CD4-positive, alpha-beta memory T cell (primary cell): ENCODE measurements at regions not wholly inside any gene's neighbourhood (a gene's known extent, or its start where the extent isn't known, plus 50 kb on each side); places are given as distances from the start of the nearest gene placed in this dataset.

Experiments used
- CTCF ChIA-PET: fragments of 350-600 bp; sonication (Branson Sonifier 250); formaldehyde crosslinking; loops from one replicate; lab custom pipeline; 2021; ENCODE audit warnings: inconsistent platforms; ENCODE audit not compliant: partially characterized antibody; lab: Charles Lee
- POLR2A ChIA-PET: fragments of 350-600 bp; sonication (Branson Sonifier 250); formaldehyde crosslinking; loops from one replicate; lab custom pipeline; 2021; ENCODE audit not compliant: partially characterized antibody; lab: Charles Lee
- DNase-seq, 5 donors: peaks; one replicate each; pipeline versions ENCODE4 v3.0.0 to v3.0.0-alpha.2; 2020 to 2022; ENCODE audit warnings: mixed read lengths in 1 of 5
- H3K27ac ChIP-seq: one replicate; pipeline ENCODE4 v1.7.0; 2013; ENCODE audit warnings: low read depth, low read length
- H3K27me3 ChIP-seq: 2 replicates; pipeline ENCODE4 v1.7.0; 2013; ENCODE audit warnings: mild to moderate bottlenecking, low read length, moderate library complexity; ENCODE audit not compliant: insufficient read depth
- H3K36me3 ChIP-seq: 2 replicates; pipeline ENCODE4 v1.7.0; 2013; ENCODE audit warnings: mild to moderate bottlenecking, low read length, moderate library complexity; ENCODE audit not compliant: insufficient read depth
- H3K4me1 ChIP-seq: 2 replicates; pipeline ENCODE4 v1.7.0; 2013; ENCODE audit warnings: mild to moderate bottlenecking, low read length, moderate library complexity; ENCODE audit not compliant: insufficient read depth
- H3K4me3 ChIP-seq, 2 donors: one replicate each; pipeline ENCODE4 v1.7.0; 2013; ENCODE audit warnings: low read length in 2 of 2, mild to moderate bottlenecking in 1 of 2
- H3K9me3 ChIP-seq, 2 donors: one replicate each; pipeline ENCODE4 v1.7.0; 2013; ENCODE audit warnings: low read length in 2 of 2, control low read depth in 1 of 2; ENCODE audit not compliant: control insufficient read depth in 1 of 2
- H3K27ac Mint-ChIP-seq, 7 donors: one replicate each; pipeline ENCODE4 v1.8.0; 2020 to 2021; ENCODE audit warnings: mixed read lengths in 7 of 7, mild to moderate bottlenecking in 6 of 7, inconsistent platforms in 3 of 7, moderate library complexity in 3 of 7
- H3K27me3 Mint-ChIP-seq, 2 donors: one replicate each; pipeline ENCODE4 v1.8.0; 2020 to 2021; ENCODE audit warnings: mixed read lengths in 2 of 2
- H3K36me3 Mint-ChIP-seq, 2 donors: one replicate each; pipeline ENCODE4 v1.8.0; 2020 to 2021; ENCODE audit warnings: mixed read lengths in 2 of 2, inconsistent platforms in 1 of 2, mild to moderate bottlenecking in 1 of 2
- H3K4me1 Mint-ChIP-seq, 4 donors: one replicate each; pipeline ENCODE4 v1.8.0; 2020 to 2021; ENCODE audit warnings: mixed read lengths in 4 of 4, mild to moderate bottlenecking in 1 of 4
- H3K4me3 Mint-ChIP-seq, 8 donors: one replicate each; pipeline ENCODE4 v1.8.0; 2020 to 2021; ENCODE audit warnings: mixed read lengths in 8 of 8, mild to moderate bottlenecking in 7 of 8, moderate library complexity in 6 of 8, inconsistent platforms in 3 of 8
- H3K9me3 Mint-ChIP-seq, 8 donors: one replicate each; pipeline ENCODE4 v1.8.0; 2020 to 2021; ENCODE audit warnings: mixed read lengths in 8 of 8, mild to moderate bottlenecking in 5 of 8, inconsistent platforms in 3 of 8, moderate library complexity in 1 of 8
- intact Hi-C: fragments of 100-400 bp; cut with micrococcal nuclease; formaldehyde crosslinking; loops from one replicate; pipeline ENCODE4 v1.15.1; 2023

DNA sequence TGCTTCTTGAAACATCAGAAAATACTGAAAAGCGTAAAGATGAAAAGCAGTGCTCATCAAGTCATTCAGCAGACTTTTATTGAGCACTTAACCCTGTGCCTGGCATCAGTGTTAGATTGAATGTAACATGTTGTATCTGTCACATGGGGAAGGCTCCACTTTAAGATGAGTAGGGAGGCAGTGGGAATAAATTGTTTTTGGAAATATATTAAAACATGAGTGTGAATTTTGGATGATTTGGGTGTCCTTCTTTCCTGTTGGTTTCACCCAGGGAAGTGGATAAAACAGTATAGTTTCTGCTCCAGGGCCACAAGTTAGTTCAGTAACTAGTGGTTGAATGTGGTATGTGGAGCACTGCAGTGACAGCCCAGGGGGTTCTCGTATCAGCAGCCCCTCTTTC, 301.4 kb upstream of the TPM1 start:
- H3K36me3 Mint-ChIP-seq, result no peaks in the 10 kb centered on the region
- Histone ChIP-seq H3K27me3 (no peaks in the 10 kb centered on the region), H3K9me3 (no peaks in the 10 kb centered on the region), H3K4me1 (peaks cover 4% of the 10 kb centered on the region), H3K36me3 (no peaks in the 10 kb centered on the region), H3K4me3 (no peak overlapping the region), H3K27ac (no peak overlapping the region)
- peaks cover 0 to 2% (median 0%) of the 10 kb centered on the region in 8 donors for H3K9me3 Mint-ChIP-seq
- intact Hi-C loops, result no loop called here
- H3K27me3 Mint-ChIP-seq, result peaks cover 3 to 6% of the 10 kb centered on the region in 2 donors
- H3K4me1 Mint-ChIP-seq, result peaks cover 0 to 13% (median 5%) of the 10 kb centered on the region in 4 donors
- POLR2A ChIA-PET, result no interaction called here
- DNase-seq, result no peak
- CTCF ChIA-PET, result interaction anchor here (0.9 to 1.8 kb wide), 4 partner anchors 11 to 20 kb away, joined by 4 to 9 read pairs (median 6); no protein-coding TSS in a partner anchor
- no peak overlapping the region for H3K4me3 Mint-ChIP-seq
- H3K27ac Mint-ChIP-seq, result no peak overlapping the region

DNA sequence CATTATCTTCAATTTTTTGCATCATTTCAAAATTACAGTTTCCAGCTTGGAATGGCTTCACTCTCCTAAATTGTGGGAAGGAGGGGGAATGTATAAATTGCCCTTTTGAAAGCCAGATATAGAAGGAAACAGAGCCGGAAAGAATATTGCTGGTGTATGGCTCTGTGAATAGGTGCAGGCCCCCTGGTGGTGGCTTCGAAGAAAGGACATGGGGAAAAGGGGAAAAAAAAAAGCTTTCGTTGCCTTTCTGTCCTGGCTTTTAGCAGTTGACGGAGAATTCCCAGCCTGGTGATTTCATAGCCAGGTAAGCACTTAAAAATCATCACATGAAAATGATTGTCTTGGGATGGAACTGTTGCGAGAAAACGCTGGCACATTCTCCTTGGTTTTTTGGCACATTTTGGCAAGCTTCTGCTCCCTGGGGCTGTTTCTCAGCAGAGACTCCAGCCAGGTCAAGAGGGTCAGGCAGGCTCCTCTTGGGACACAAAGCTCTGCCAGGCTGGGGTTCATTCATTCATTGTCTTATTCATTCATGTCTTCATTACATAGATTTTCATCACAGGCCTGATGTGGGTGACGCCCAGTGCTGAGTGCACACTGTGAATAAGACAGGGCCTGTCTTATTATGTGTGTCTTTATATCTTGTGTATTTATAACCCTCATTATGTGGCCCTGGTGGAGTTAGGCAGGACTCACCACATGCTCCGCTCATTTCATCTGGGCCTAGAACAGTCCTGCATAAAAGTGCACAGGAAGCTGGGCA, 300.0 kb upstream of the TPM1 start:
- ChIA-PET POLR2A (no interaction called here), CTCF (interaction anchor here (0.9 to 2.0 kb wide), 11 partner anchors 9 to 51 kb away, joined by 3 to 16 read pairs (median 4); no protein-coding TSS in a partner anchor)
- no peaks in the 10 kb centered on the region for H3K27me3 ChIP-seq
- H3K4me3 ChIP-seq, result no peak overlapping the region
- peaks cover 0 to 6% of the 10 kb centered on the region in 2 donors for H3K27me3 Mint-ChIP-seq
- peaks cover 0 to 13% (median 5%) of the 10 kb centered on the region in 4 donors for H3K4me1 Mint-ChIP-seq
- no peaks in the 10 kb centered on the region for H3K36me3 Mint-ChIP-seq
- peaks cover 4% of the 10 kb centered on the region for H3K4me1 ChIP-seq
- H3K4me3 Mint-ChIP-seq, result peak overlapping the region in 2 of 8 donors; percentile 3 to 30
- H3K27ac Mint-ChIP-seq, result no peak overlapping the region
- intact Hi-C loops, result no loop called here
- DNase-seq, result peak in 3 of 5 donors; percentile 14 to 24 (median 23)
- no peaks in the 10 kb centered on the region for H3K9me3 ChIP-seq
- H3K27ac ChIP-seq, result no peak overlapping the region
- H3K36me3 ChIP-seq, result no peaks in the 10 kb centered on the region
- H3K9me3 Mint-ChIP-seq, result peaks cover 0 to 1% (median 0%) of the 10 kb centered on the region in 8 donors

DNA sequence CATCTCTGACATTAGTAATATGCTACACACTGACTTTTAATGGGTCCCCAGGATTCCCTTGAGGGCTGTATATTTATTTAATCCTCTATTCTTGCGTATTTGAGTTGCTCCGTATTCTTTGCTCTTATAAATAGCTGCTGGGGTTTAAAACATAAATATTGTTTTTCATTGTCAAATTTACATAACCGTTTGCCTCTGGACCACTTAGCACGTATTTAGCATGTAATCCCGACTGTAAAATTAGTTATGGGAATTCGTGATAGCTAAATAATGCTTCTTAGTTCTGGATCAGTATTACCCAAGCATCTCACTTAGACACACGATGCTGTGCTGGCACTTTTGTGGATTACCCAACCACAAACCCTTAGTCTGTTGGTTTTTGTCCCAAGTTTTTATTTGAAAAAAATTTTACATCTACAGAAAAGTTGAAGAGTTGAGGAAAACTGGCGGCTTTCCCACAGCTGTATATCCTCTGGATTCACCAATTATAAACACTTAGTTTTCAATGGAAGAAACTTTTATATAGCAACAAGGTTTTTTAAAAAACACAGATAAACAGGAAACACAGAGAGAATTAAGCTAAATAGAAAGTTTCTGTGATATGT, 296.8 kb upstream of the TPM1 start:
- POLR2A ChIA-PET, result no interaction called here
- CTCF ChIA-PET, result interaction anchor here (0.8 kb wide), 1 partner anchor 10 kb away, joined by 5 read pairs; no protein-coding TSS in a partner anchor

DNA sequence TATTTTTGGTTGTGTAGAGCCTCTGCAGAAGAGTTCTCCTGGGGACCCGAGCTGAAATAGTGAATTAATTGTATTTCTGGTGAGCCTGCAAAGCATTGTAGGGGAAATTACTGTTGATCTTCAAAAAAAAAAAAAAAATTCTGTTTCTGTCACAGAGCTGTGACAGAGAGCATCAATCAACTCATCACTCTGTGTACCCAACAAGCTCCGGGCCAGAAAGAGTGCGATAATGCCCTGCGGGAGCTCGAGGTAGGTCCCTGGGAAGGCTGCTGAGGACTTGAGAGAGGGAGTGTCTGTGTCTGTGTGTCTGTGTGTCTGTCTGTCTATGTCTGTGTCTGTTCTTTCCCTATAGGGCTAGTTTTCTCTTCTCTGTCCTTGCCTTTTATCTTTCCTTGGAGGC, 294.4 kb upstream of the TPM1 start:
- H3K27ac ChIP-seq, result no peak overlapping the region
- no peak overlapping the region for H3K4me3 Mint-ChIP-seq
- no peak overlapping the region for H3K4me3 ChIP-seq
- H3K27me3 ChIP-seq, result no peaks in the 10 kb centered on the region
- CTCF ChIA-PET, result interaction anchor here (1.2 to 1.5 kb wide), 2 partner anchors 9 kb away, joined by 3 to 5 read pairs; no protein-coding TSS in a partner anchor
- no peak for DNase-seq
- intact Hi-C loops, result no loop called here
- no peaks in the 10 kb centered on the region for H3K36me3 Mint-ChIP-seq
- H3K36me3 ChIP-seq, result no peaks in the 10 kb centered on the region
- H3K9me3 ChIP-seq, result no peaks in the 10 kb centered on the region
- no peak overlapping the region for H3K27ac Mint-ChIP-seq
- POLR2A ChIA-PET, result interaction anchor here (0.5 kb wide), 1 partner anchor 1817 kb away, joined by 3 read pairs; no protein-coding TSS in a partner anchor
- H3K9me3 Mint-ChIP-seq, result no peaks in the 10 kb centered on the region
- peaks cover 6 to 8% of the 10 kb centered on the region in 2 donors for H3K27me3 Mint-ChIP-seq
- H3K4me1 Mint-ChIP-seq, result no peaks in the 10 kb centered on the region
- H3K4me1 ChIP-seq, result no peaks in the 10 kb centered on the region

More for the DNA sequence above, 296.8 kb upstream of the TPM1 start:
- DNase-seq, result no peak
- H3K27ac Mint-ChIP-seq, result no peak overlapping the region
- H3K4me1 Mint-ChIP-seq, result peaks cover 0 to 13% (median 5%) of the 10 kb centered on the region in 4 donors
- no peak overlapping the region for H3K4me3 ChIP-seq
- no peaks in the 10 kb centered on the region for H3K36me3 ChIP-seq
- H3K27me3 ChIP-seq, result no peaks in the 10 kb centered on the region
- H3K4me1 ChIP-seq, result peaks cover 4% of the 10 kb centered on the region
- no peaks in the 10 kb centered on the region for H3K9me3 ChIP-seq
- intact Hi-C loops, result no loop called here
- H3K36me3 Mint-ChIP-seq, result no peaks in the 10 kb centered on the region
- no peak overlapping the region for H3K27ac ChIP-seq
- peaks cover 0 to 7% of the 10 kb centered on the region in 2 donors for H3K27me3 Mint-ChIP-seq
- peaks cover 0 to 1% (median 0%) of the 10 kb centered on the region in 8 donors for H3K9me3 Mint-ChIP-seq
- no peak overlapping the region for H3K4me3 Mint-ChIP-seq

DNA sequence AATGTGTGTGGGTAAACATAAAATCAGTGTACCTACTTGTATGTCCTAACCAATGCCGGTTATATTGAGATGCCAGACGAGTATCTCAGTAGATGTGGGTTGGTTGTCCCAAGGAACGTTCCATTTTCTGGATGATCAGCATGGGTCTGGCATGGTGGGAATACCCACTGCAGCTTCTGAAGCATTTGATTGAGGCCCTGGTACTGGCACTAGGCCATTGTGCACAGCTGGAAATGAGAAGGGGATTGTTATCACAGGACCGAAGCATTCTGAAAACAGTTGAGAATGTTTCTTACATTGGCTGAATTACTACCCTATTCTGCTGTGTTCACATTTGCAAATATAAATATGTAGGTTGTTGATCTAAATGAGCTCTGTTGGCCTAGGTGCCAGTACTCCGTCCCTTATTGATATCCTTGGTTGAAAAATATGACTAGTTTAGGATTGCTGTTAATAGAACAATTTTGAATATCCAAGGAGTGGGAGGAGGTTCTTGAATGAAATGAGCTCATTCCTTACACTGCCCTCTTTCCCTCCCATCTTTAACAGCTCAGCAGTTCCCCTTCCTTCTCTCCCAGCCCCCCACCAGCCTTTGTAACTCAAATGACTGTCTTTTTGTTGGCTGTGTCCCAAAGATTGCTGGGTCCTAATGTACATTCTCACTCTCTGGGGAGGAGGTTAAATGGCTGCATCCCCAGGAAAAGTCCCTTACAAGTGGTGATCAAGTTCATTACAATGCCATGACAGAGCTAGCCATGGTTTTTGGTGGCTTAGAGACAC, 293.3 kb upstream of the TPM1 start:
- Mint-ChIP-seq H3K27me3 (peaks cover 4 to 6% of the 10 kb centered on the region in 2 donors), H3K27ac (no peak overlapping the region), H3K4me3 (no peak overlapping the region), H3K9me3 (no peaks in the 10 kb centered on the region), H3K36me3 (no peaks in the 10 kb centered on the region), H3K4me1 (no peaks in the 10 kb centered on the region)
- intact Hi-C loops, result no loop called here
- Histone ChIP-seq H3K27ac (no peak overlapping the region), H3K9me3 (no peaks in the 10 kb centered on the region), H3K27me3 (no peaks in the 10 kb centered on the region), H3K4me1 (no peaks in the 10 kb centered on the region), H3K36me3 (no peaks in the 10 kb centered on the region), H3K4me3 (no peak overlapping the region)
- CTCF ChIA-PET, result no interaction called here
- no peak for DNase-seq
- POLR2A ChIA-PET, result no interaction called here

DNA sequence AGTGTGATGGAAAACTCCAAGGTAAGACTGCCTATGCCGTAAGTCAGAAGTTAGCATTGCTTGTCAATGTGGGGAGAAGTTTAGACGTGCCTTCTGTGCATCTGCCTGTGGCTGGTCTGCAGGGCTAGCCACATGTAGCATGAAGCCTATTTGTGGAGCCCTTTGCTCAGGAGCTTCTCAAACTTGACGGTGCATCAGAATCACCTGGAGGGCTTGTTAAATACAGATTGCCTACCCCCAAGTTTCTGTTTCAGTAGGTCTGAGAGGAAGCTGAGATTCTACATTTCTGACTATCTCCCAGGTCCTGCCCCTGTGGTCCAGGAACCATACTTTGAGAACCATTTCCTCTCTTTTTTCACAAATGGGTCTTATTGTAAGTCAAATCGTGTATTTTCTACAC, 292.1 kb upstream of the TPM1 start:
- Mint-ChIP-seq H3K9me3 (no peaks in the 10 kb centered on the region), H3K27ac (no peak overlapping the region), H3K36me3 (no peaks in the 10 kb centered on the region), H3K4me3 (no peak overlapping the region), H3K4me1 (no peaks in the 10 kb centered on the region), H3K27me3 (peaks cover 4 to 6% of the 10 kb centered on the region in 2 donors)
- Histone ChIP-seq H3K4me1 (no peaks in the 10 kb centered on the region), H3K9me3 (no peaks in the 10 kb centered on the region), H3K27me3 (no peaks in the 10 kb centered on the region), H3K27ac (no peak overlapping the region), H3K4me3 (no peak overlapping the region), H3K36me3 (no peaks in the 10 kb centered on the region)
- DNase-seq, result no peak
- intact Hi-C loops, result no loop called here
- POLR2A ChIA-PET, result no interaction called here
- CTCF ChIA-PET, result no interaction called here
